Lower leg skin (tissue), 4 donors: ENCODE measurements at regions not wholly inside any gene's neighbourhood (a gene's known extent, or its start where the extent isn't known, plus 50 kb on each side); places are given as distances from the start of the nearest gene placed in this dataset.

Source experiments
- DNase-seq, 2 donors: peaks; one replicate each; pipeline ENCODE4 v3.0.0-alpha.2; 2019; ENCODE audit warnings: low spot score in 2 of 2
- H3K4me3 ChIP-seq: fragments of 200-600 bp; sonication (generic); 2 replicates; pipeline ENCODE4 v1.5.1; 2017; ENCODE audit warnings: mild to moderate bottlenecking, low read depth; ENCODE audit not compliant: poor library complexity, severe bottlenecking
- CTCF ChIP-seq, 3 donors: fragments of 450-650 bp; IDR thresholded peaks; one replicate each; pipeline ENCODE4 v1.5.1; 2016; ENCODE audit warnings: antibody characterized with exemption in 3 of 3, mild to moderate bottlenecking in 3 of 3, moderate library complexity in 2 of 3
- POLR2A ChIP-seq, 2 donors: fragments of 450-650 bp; IDR thresholded peaks; one replicate each; pipeline ENCODE4 v1.6.1; 2016 to 2017; ENCODE audit warnings: antibody characterized with exemption in 2 of 2, mild to moderate bottlenecking in 1 of 2, moderate library complexity in 1 of 2
- WGBS, 2 donors: methylation state at CpG; one replicate each; pipeline ENCODE4 v1.1.5; 2018; 5-methylcytosine and 5-hydroxymethylcytosine counted together
- intact Hi-C: fragments of 100-400 bp; cut with DNase I; formaldehyde crosslinking; loops from one replicate; pipeline ENCODE4 v1.15.0; 2023; ENCODE audit warnings: low total_unique reads

DNA sequence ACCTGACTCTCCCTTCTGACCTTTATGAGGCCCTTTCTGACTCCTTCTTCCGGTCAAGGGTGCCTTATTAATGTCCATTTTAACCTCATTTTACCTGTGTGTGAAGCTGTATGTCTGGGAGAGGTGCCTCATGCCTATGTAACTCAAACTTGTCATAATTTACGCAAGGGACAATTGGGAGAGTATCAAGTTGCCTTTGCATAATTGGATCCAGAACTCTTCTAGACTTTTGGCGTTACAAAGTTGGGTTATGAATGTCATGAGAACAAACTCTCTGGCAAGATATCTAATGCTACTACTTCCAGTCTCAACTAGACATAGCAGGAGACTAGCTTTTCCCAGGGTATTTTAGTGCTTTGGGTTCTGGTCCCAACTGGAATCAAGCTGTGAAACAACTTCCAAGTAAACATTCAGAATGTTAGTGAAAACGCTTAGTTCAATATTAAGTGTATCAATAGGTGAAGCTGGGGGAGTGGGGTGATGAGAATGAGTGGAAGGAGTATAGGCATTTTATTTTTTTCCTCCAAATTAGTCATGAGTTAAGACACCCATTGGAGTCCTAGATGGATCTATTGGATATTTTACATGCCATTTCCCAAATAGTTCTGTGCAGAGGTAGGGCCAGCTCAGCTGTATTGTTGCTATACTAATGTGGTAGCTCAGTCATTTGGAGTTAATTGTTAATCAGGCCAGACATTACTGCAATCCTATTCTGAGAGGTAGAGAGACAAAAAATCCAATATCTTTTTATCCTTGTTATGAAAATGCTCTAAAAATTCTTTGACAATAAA lies 159.9 kb downstream of the TFAP2B start:
- intact Hi-C loops = no loop called here
- TF ChIP-seq POLR2A (IDR thresholded peaks at IDR 0.05) = no peak
- WGBS, 2 donors = 39 to 46% methylated on average over 4 of the region's 4 CpGs
- no peak for DNase-seq
- no peak overlapping the region for H3K4me3 ChIP-seq

GRCh38 chr6:50979171-50979525 lies 160.5 kb downstream of the TFAP2B start:
- no peak for DNase-seq
- no peak overlapping the region for H3K4me3 ChIP-seq
- intact Hi-C loops = no loop called here
- no peak for TF ChIP-seq CTCF (IDR thresholded peaks at IDR 0.05)
- TF ChIP-seq POLR2A (IDR thresholded peaks at IDR 0.05) = no peak
- 21 to 24% methylated on average over 2 of the region's 2 CpGs for WGBS, 2 donors

- H3K4me3 ChIP-seq = no peak overlapping the region
- intact Hi-C loops = no loop called here
- TF ChIP-seq POLR2A (IDR thresholded peaks at IDR 0.05) (no peak), CTCF (IDR thresholded peaks at IDR 0.05) (no peak)
- DNase-seq = no peak
- 82 to 84% methylated on average over 3 of the region's 3 CpGs for WGBS, 2 donors
Observed at GRCh38 chr6:50984135-50984534, 165.5 kb downstream of the TFAP2B start.

DNA sequence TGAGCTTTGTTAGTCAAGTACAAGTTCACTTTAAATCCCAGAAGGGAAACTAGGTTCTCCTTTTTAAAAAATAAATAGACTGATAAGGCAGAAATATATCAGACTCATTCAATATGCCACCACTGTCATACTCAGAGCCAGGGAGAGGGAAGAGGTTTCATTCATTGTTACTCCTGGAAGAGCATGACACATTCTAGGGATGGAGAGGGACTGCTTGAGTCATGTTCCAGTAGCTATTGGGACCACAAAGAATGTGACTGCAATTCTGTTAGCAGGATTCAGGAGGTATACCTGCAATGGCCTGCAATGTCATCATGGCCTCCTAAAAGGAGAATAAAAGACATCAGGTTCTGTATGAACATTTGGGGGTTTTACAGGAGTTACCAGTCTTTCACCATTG lies 167.6 kb downstream of the TFAP2B start:
- DNase-seq = no peak
- intact Hi-C loops = no loop called here
- no peak overlapping the region for H3K4me3 ChIP-seq
- no peak for TF ChIP-seq POLR2A (IDR thresholded peaks at IDR 0.05)
- TF ChIP-seq CTCF (IDR thresholded peaks at IDR 0.05) = no peak

GRCh38 chr6:50989123-50989522 lies 170.5 kb downstream of the TFAP2B start:
- no peak for DNase-seq
- H3K4me3 ChIP-seq = no peak overlapping the region
- TF ChIP-seq POLR2A (IDR thresholded peaks at IDR 0.05) (no peak), CTCF (IDR thresholded peaks at IDR 0.05) (no peak)
- intact Hi-C loops = no loop called here

- H3K4me3 ChIP-seq = no peak overlapping the region
- TF ChIP-seq POLR2A (IDR thresholded peaks at IDR 0.05) (no peak), CTCF (IDR thresholded peaks at IDR 0.05) (no peak)
- no peak for DNase-seq
- WGBS, 2 donors = 77 to 85% methylated on average over 7 of the region's 7 CpGs
- intact Hi-C loops = no loop called here
Observed at GRCh38 chr6:50990750-50991446, 172.2 kb downstream of the TFAP2B start.
